Panc1 (cell line): ENCODE measurements at regions not wholly inside any gene's neighbourhood (a gene's known extent, or its start where the extent isn't known, plus 50 kb on each side); places are given as distances from the start of the nearest gene placed in this dataset.

Experiments used
- CTCF ChIP-seq: fragments of 450-650 bp; IDR thresholded peaks from 2 replicates; pipeline ENCODE4 v1.5.1; 2017; ENCODE audit warnings: mild to moderate bottlenecking
- POLR2AphosphoS5 ChIP-seq: IDR thresholded peaks from 2 replicates; pipeline ENCODE4 v1.6.1; 2012; ENCODE audit warnings: mild to moderate bottlenecking, low read depth, low read length, moderate library complexity
- REST ChIP-seq, 2 experiments: IDR thresholded peaks; 2 replicates each; pipeline ENCODE4 v1.6.1; 2011 to 2012; ENCODE audit warnings: low read depth in 2 of 2, control low read depth in 1 of 2, low read length in 1 of 2, mild to moderate bottlenecking in 1 of 2, moderate library complexity in 1 of 2; ENCODE audit not compliant: insufficient read depth in 1 of 2
- SIN3A ChIP-seq: IDR thresholded peaks from 2 replicates; pipeline ENCODE4 v1.6.1; 2012; ENCODE audit warnings: low read depth, mild to moderate bottlenecking, low read length, moderate library complexity, borderline replicate concordance; ENCODE audit not compliant: insufficient read depth
- TCF7L2 ChIP-seq: IDR thresholded peaks from 2 replicates; pipeline ENCODE4 v1.6.1; 2011; ENCODE audit warnings: mild to moderate bottlenecking, low read depth, low read length, inconsistent platforms

GRCh38 chr14:54301359-54301758, 95.4 kb upstream of the CDKN3 start:
- TF ChIP-seq CTCF = no peak
- TF ChIP-seq POLR2AphosphoS5 = no peak
- no peak for TF ChIP-seq REST (IDR thresholded peaks at IDR 0.05; ENCODE audit: insufficient read depth in 1 of 2, low read depth in 2 of 2, low read length in 1 of 2)
- TF ChIP-seq SIN3A = no peak
- TF ChIP-seq TCF7L2 = no peak
